Natural killer cell (primary cell): ENCODE measurements at regions not wholly inside any gene's neighbourhood (a gene's known extent, or its start where the extent isn't known, plus 50 kb on each side); places are given as distances from the start of the nearest gene placed in this dataset.

ENCODE experiments used
- ATAC-seq, 3 donors: fragments of 150-1000 bp in 2 of 3; fragments of 200-7000 bp in 1 of 3; cut with Tn5 transposase; 1 replicate in 1 of 3; 2 replicates in 2 of 3; pipeline ENCODE4 v1.10.0; 2021; ENCODE audit warnings: mild to moderate bottlenecking in 2 of 3, moderate library complexity in 2 of 3
- DNase-seq, 2 donors: peaks; one replicate each; pipeline versions ENCODE4 v3.0.0 to v3.0.0-alpha.2; 2013 to 2021; ENCODE audit warnings: mixed read lengths in 1 of 2
- H3K27ac ChIP-seq: one replicate; pipeline ENCODE4 v1.5.1; 2013; ENCODE audit warnings: mild to moderate bottlenecking, low read length
- H3K27me3 ChIP-seq: one replicate; pipeline ENCODE4 v1.6.1; 2013; ENCODE audit warnings: low read length; ENCODE audit not compliant: control insufficient read depth, insufficient read depth
- H3K36me3 ChIP-seq: one replicate; pipeline ENCODE4 v1.6.1; 2013; ENCODE audit warnings: low read length; ENCODE audit not compliant: control insufficient read depth, insufficient read depth
- H3K4me1 ChIP-seq: one replicate; pipeline ENCODE4 v1.6.1; 2013; ENCODE audit warnings: low read length; ENCODE audit not compliant: control insufficient read depth, insufficient read depth
- H3K4me3 ChIP-seq: one replicate; pipeline ENCODE4 v1.5.1; 2013; ENCODE audit warnings: low read length
- H3K9me3 ChIP-seq: one replicate; pipeline ENCODE4 v1.6.1; 2013; ENCODE audit warnings: low read length; ENCODE audit not compliant: control insufficient read depth, insufficient read depth
- H3K27ac Mint-ChIP-seq, 2 donors: one replicate each; pipeline ENCODE4 v1.8.0; 2022; ENCODE audit warnings: mild to moderate bottlenecking in 2 of 2, mixed read lengths in 2 of 2, moderate library complexity in 1 of 2
- H3K27me3 Mint-ChIP-seq, 2 donors: one replicate each; pipeline ENCODE4 v1.8.0; 2022; ENCODE audit warnings: low read depth in 2 of 2, mixed read lengths in 2 of 2
- H3K36me3 Mint-ChIP-seq: one replicate; pipeline ENCODE4 v1.8.0; 2022; ENCODE audit warnings: mixed read lengths
- H3K4me1 Mint-ChIP-seq, 2 donors: one replicate each; pipeline ENCODE4 v1.8.0; 2022; ENCODE audit warnings: mixed read lengths in 2 of 2
- H3K4me3 Mint-ChIP-seq: one replicate; pipeline ENCODE4 v1.8.0; 2022; ENCODE audit warnings: mild to moderate bottlenecking, moderate library complexity, mixed read lengths
- H3K9me3 Mint-ChIP-seq, 2 donors: one replicate each; pipeline ENCODE4 v1.8.0; 2022; ENCODE audit warnings: mixed read lengths in 2 of 2
- CTCF ChIP-seq: fragments of 200-600 bp; IDR thresholded peaks from one replicate; pipeline ENCODE4 v1.8.0; 2022; ENCODE audit warnings: antibody characterized with exemption
- WGBS: methylation state at CpG from one replicate; pipeline ENCODE4 v1.1.7; 2013; ENCODE audit warnings: missing lambda C conversion rate; ENCODE audit not compliant: insufficient coverage; 5-methylcytosine and 5-hydroxymethylcytosine counted together
- intact Hi-C: fragments of 100-400 bp; cut with micrococcal nuclease; formaldehyde crosslinking; loops from one replicate; pipeline ENCODE4 v1.14.2; 2022

DNA sequence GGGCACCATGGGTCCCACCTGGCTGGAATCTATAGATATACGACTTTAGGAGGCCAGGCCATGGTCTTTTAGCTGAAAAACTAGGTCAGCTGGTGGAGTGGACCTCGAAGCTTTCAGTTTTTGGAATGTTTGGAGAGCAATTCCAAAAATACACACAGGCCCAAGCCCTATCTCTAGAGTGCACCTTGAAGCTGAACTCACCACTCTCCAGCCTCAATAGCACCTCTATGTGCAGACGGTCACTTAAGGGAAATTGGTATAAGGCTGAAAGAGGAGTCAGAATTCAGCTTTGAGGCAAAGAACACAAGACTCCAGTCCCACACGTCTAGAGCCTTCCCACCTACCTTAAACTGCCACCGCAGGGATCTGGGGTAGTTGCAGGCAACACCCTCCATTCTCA, 56.4 kb upstream of the KATNAL1 start:
- peaks cover 14% of the 10 kb centered on the region for H3K36me3 Mint-ChIP-seq
- H3K27me3 ChIP-seq = no peaks in the 10 kb centered on the region
- 95% methylated on average over 4 of the region's 5 CpGs for WGBS

DNA sequence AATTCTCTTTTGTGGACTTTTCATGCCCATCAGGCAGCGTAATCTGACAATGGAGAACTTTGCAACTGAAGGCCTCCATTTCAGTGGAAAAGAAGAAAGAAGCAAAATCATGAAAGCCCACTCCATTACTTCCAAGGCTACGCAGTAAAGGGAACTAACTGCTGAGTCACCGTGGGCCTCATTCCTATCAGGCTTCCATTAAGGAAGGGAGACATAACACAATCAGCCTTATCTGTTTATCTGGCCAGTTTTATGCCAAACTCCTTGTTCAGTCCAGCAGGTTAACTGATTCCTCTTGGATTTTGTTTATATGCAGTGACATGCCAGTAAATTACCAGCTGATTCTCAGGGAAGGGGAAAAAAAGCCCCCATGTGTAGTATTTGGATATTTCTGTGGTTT, 56.8 kb upstream of the KATNAL1 start:
- intact Hi-C loops = no loop called here
- Mint-ChIP-seq H3K36me3 (peaks cover 14% of the 10 kb centered on the region), H3K9me3 (no peaks in the 10 kb centered on the region), H3K27me3 (no peaks in the 10 kb centered on the region), H3K27ac (no peak overlapping the region), H3K4me1 (peaks cover 4 to 11% of the 10 kb centered on the region in 2 donors), H3K4me3 (no peak overlapping the region)
- 95% methylated on average over 3 of the region's 3 CpGs for WGBS
- Histone ChIP-seq H3K36me3 (peaks cover 28% of the 10 kb centered on the region), H3K4me1 (peaks cover 7% of the 10 kb centered on the region), H3K27ac (no peak overlapping the region), H3K4me3 (no peak overlapping the region), H3K9me3 (no peaks in the 10 kb centered on the region), H3K27me3 (no peaks in the 10 kb centered on the region)
- ATAC-seq (no peak), DNase-seq (no peak)
- TF ChIP-seq CTCF = no peak

More for the DNA sequence above, 56.4 kb upstream of the KATNAL1 start:
- intact Hi-C loops = no loop called here
- Histone ChIP-seq H3K4me1 (peaks cover 3% of the 10 kb centered on the region), H3K4me3 (no peak overlapping the region), H3K36me3 (peaks cover 28% of the 10 kb centered on the region), H3K27ac (no peak overlapping the region), H3K9me3 (no peaks in the 10 kb centered on the region)
- no peak for TF ChIP-seq CTCF
- ATAC-seq (no peak), DNase-seq (no peak)
- no peaks in the 10 kb centered on the region for H3K9me3 Mint-ChIP-seq
- no peaks in the 10 kb centered on the region for H3K27me3 Mint-ChIP-seq
- H3K4me1 Mint-ChIP-seq = peaks cover under 1 to 7% of the 10 kb centered on the region in 2 donors
- H3K27ac Mint-ChIP-seq = no peak overlapping the region
- H3K4me3 Mint-ChIP-seq = no peak overlapping the region

- no peak for TF ChIP-seq CTCF
These were observed 57.4 kb upstream of the UBE2L5 start for GRCh38 chr13:30364876-30365275.

GRCh38 chr13:30366088-30366487, 56.2 kb upstream of the UBE2L5 start:
- H3K4me1 ChIP-seq = peaks cover 27% of the 10 kb centered on the region
- H3K36me3 ChIP-seq = peaks cover 28% of the 10 kb centered on the region
- intact Hi-C loops = no loop called here
- 80% methylated on average over 1 of the region's 1 CpG for WGBS
- H3K36me3 Mint-ChIP-seq = peaks cover 8% of the 10 kb centered on the region
- no peak overlapping the region for H3K27ac ChIP-seq
- H3K9me3 ChIP-seq = no peaks in the 10 kb centered on the region
- H3K27ac Mint-ChIP-seq = no peak overlapping the region
- no peak for ATAC-seq
- TF ChIP-seq CTCF = no peak
- H3K4me3 ChIP-seq = no peak overlapping the region
- H3K27me3 Mint-ChIP-seq = no peaks in the 10 kb centered on the region
- no peaks in the 10 kb centered on the region for H3K9me3 Mint-ChIP-seq
- DNase-seq = no peak
- H3K27me3 ChIP-seq = no peaks in the 10 kb centered on the region
- peaks cover 14 to 27% of the 10 kb centered on the region in 2 donors for H3K4me1 Mint-ChIP-seq
- no peak overlapping the region for H3K4me3 Mint-ChIP-seq

More at GRCh38 chr13:30364876-30365275, 57.4 kb upstream of the UBE2L5 start:
- no peak for DNase-seq
- peaks cover 26% of the 10 kb centered on the region for H3K36me3 ChIP-seq
- no peak overlapping the region for H3K4me3 Mint-ChIP-seq
- H3K27me3 ChIP-seq = no peaks in the 10 kb centered on the region
- no peaks in the 10 kb centered on the region for H3K9me3 ChIP-seq
- no peaks in the 10 kb centered on the region for H3K27me3 Mint-ChIP-seq
- peaks cover 10% of the 10 kb centered on the region for H3K36me3 Mint-ChIP-seq
- 86% methylated on average over 6 of the region's 7 CpGs for WGBS
- intact Hi-C loops = no loop called here
- H3K4me3 ChIP-seq = no peak overlapping the region
- H3K4me1 ChIP-seq = peaks cover 15% of the 10 kb centered on the region
- H3K27ac ChIP-seq = no peak overlapping the region
- no peak overlapping the region for H3K27ac Mint-ChIP-seq
- ATAC-seq = no peak
- H3K9me3 Mint-ChIP-seq = no peaks in the 10 kb centered on the region
- H3K4me1 Mint-ChIP-seq = peaks cover 5 to 15% of the 10 kb centered on the region in 2 donors
